Neural progenitor cell (in vitro differentiated cells): ENCODE measurements at regions not wholly inside any gene's neighbourhood (a gene's known extent, or its start where the extent isn't known, plus 50 kb on each side); places are given as distances from the start of the nearest gene placed in this dataset.

Source experiments
- CTCF ChIP-seq: fragments of 200-600 bp; sonication (generic); IDR thresholded peaks from 2 replicates; pipeline ENCODE4 v1.5.1; 2017; ENCODE audit warnings: antibody characterized with exemption, mild to moderate bottlenecking
- EZH2 ChIP-seq: fragments of 200-600 bp; sonication (generic); IDR thresholded peaks from 2 replicates; pipeline ENCODE4 v1.6.1; 2017; ENCODE audit warnings: antibody characterized with exemption, mild to moderate bottlenecking, moderate library complexity

- no peak for TF ChIP-seq CTCF
- TF ChIP-seq EZH2: no peak
Observed at GRCh38 chr11:92123540-92123939, 101.1 kb upstream of the FAT3 start.
